BLaER1 (cell line): ENCODE measurements at regions not wholly inside any gene's neighbourhood (a gene's known extent, or its start where the extent isn't known, plus 50 kb on each side); places are given as distances from the start of the nearest gene placed in this dataset.

Experiments used
- H3K27ac ChIP-seq: shearing (Covaris generic); formaldehyde crosslinking; 2 replicates; pipeline ENCODE4 v1.8.1; 2022
- H3K27me3 ChIP-seq: shearing (Covaris generic); formaldehyde crosslinking; 2 replicates; pipeline ENCODE4 v1.8.1; 2022
- H3K36me3 ChIP-seq: shearing (Covaris generic); formaldehyde crosslinking; 2 replicates; pipeline ENCODE4 v1.8.1; 2022
- H3K4me1 ChIP-seq: shearing (Covaris generic); formaldehyde crosslinking; 2 replicates; pipeline ENCODE4 v1.8.1; 2022
- H3K4me2 ChIP-seq: shearing (Covaris generic); formaldehyde crosslinking; 2 replicates; pipeline ENCODE4 v1.8.1; 2022
- H3K4me3 ChIP-seq: shearing (Covaris generic); formaldehyde crosslinking; 2 replicates; pipeline ENCODE4 v1.8.1; 2022
- H3K9ac ChIP-seq: shearing (Covaris generic); formaldehyde crosslinking; 2 replicates; pipeline ENCODE4 v1.8.1; 2022
- H3K9me3 ChIP-seq: shearing (Covaris generic); formaldehyde crosslinking; 2 replicates; pipeline ENCODE4 v1.8.1; 2022
- H4K20me1 ChIP-seq: shearing (Covaris generic); formaldehyde crosslinking; 2 replicates; pipeline ENCODE4 v1.8.1; 2022
- Cebpa-rat ChIP-seq: shearing (Covaris generic); IDR thresholded peaks from 2 replicates; pipeline ENCODE4 v1.8.1; 2022

DNA sequence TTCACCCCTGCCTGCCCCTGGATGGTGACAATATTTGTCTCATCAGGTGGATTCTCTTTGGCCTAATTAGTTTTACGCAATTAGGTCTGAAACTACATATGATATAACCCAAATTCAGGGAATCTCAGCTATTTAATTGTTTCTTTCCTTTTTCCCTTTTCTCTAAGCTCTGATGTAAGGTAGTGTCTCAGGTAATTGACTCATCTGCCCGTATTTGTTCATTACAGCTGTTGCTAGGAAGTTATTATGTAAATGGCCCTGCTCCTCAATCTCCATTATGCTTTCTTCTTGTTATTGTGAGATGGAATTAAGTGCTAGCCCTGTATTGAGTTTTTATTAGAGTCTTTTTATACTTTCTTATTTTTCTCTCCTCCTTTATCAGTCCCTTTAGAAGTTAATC, 378.2 kb upstream of the ARID1B start:
- Histone ChIP-seq H4K20me1 (no peaks in the 10 kb centered on the region), H3K27ac (no peak overlapping the region), H3K27me3 (no peaks in the 10 kb centered on the region), H3K4me1 (peaks cover 23% of the 10 kb centered on the region), H3K9ac (no peak overlapping the region), H3K4me2 (no peak overlapping the region), H3K9me3 (no peaks in the 10 kb centered on the region), H3K4me3 (no peak overlapping the region), H3K36me3 (no peaks in the 10 kb centered on the region)
- no peak for TF ChIP-seq Cebpa-rat

DNA sequence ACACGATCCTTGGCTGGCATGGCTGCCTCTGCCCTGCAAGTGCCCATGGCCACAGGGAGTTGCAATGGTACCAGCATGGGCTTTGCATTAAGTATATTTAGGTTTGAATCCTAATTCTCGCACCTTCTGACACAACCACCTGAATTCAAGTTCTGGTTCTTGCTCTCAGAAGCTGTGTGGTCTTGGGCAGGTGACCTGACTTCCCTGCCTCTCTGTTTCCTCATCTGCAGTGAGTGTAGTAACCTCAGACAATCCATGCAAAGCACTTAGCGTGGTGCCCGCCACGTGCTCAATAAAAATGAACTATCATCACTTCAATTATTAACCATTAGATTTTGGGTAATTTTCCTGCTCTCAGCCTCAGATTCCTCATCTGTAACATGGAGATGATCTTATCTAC, 378.8 kb upstream of the ARID1B start:
- peaks cover 23% of the 10 kb centered on the region for H3K4me1 ChIP-seq
- H3K36me3 ChIP-seq, result no peaks in the 10 kb centered on the region
- H4K20me1 ChIP-seq, result no peaks in the 10 kb centered on the region
- no peak overlapping the region for H3K4me2 ChIP-seq
- H3K4me3 ChIP-seq, result no peak overlapping the region
- TF ChIP-seq Cebpa-rat, result no peak
- H3K27ac ChIP-seq, result no peak overlapping the region
- H3K9me3 ChIP-seq, result no peaks in the 10 kb centered on the region
- H3K27me3 ChIP-seq, result no peaks in the 10 kb centered on the region
- H3K9ac ChIP-seq, result no peak overlapping the region

DNA sequence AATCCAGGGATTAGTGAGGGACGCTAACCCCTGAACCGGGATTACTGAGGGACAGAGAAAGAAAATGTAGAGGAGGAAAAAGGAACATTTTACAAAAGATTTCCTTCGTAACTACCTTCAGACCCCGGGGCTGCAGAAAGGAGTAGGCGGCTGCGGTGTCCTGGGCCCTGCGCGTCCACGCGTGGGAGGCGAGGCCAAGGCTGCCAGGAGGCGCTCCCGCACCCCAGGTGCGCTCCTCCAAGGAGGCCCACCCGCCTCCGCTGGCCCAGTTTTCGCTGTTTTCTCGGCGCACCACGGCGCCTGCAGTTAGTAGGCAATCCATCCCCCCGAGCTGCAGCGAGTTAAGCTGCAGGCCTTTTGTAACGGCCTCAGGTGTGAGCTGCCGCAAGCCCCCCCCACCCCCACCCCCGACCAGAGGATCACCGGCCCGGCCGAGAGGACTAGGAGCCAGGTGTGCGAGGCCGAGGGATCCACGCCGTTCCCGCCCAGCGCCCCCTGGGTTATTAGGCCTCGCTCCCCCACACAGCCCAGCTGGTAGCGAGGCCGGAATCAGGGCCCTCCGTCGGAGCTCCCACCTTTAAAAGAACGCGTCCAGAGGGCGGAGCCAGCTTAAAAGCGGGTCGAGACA, 380.3 kb upstream of the ARID1B start:
- peak overlapping the region; percentile 75 for H3K4me2 ChIP-seq
- no peaks in the 10 kb centered on the region for H3K27me3 ChIP-seq
- no peaks in the 10 kb centered on the region for H4K20me1 ChIP-seq
- TF ChIP-seq Cebpa-rat, result no peak
- H3K9me3 ChIP-seq, result no peaks in the 10 kb centered on the region
- peaks cover 23% of the 10 kb centered on the region for H3K4me1 ChIP-seq
- H3K36me3 ChIP-seq, result no peaks in the 10 kb centered on the region
- no peak overlapping the region for H3K9ac ChIP-seq
- no peak overlapping the region for H3K27ac ChIP-seq
- H3K4me3 ChIP-seq, result no peak overlapping the region

DNA sequence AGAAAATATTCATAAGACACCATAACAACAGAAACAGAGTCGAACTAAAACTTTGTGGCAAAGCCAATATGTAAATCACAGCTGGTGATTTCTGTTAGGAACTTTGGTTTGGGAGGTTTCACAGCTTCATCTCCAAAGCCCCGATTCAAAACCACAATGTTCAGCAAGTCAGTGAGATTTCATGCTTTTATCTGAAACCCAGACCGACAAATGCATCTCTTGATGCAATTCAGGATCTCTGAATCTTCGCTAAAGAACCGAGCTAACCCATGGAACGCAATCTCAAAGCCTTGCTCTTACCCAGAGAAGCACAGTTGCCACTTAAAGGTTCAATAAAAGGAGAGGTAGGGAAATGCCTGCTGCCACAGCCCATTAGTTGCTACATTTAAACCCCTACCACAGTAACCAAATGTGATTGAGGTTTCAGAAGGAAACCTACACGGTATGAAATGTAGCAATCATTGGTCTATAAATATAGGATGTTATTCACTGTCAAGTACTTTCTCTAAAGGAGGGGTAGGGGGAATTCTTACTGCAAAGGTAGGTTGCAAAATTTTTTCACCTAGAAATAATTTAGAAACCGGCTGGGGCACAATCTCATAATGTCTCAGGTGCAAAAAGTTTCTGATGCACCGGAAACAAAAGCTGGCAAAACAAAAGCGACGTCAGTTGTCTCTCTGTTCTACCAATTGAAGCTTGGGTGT, 381.0 kb upstream of the ARID1B start:
- Histone ChIP-seq H3K4me2 (peak overlapping the region; percentile 75), H3K27me3 (no peaks in the 10 kb centered on the region), H3K36me3 (no peaks in the 10 kb centered on the region), H3K4me1 (peaks cover 25% of the 10 kb centered on the region), H3K27ac (no peak overlapping the region), H3K4me3 (no peak overlapping the region), H4K20me1 (no peaks in the 10 kb centered on the region), H3K9ac (no peak overlapping the region), H3K9me3 (no peaks in the 10 kb centered on the region)
- TF ChIP-seq Cebpa-rat, result no peak

DNA sequence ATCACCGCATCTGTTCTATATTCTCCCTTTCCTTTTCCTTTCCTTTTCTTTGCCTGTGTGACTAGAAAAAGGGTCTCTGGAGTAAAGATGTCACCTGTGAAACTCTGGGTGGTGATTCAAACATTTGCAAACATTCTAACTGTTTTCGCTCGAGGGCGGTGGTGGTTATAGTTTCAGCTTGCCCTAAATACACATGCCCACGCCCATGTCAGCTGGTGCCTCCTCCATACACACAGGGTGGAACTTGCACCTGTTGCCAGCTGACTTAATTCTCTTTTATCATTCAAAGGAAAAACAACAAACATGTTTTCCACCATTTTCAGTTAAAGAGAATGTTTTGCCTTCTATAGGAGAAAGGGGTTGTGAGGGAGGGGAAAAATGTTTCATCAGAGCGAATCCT, 381.9 kb upstream of the ARID1B start:
- no peak for TF ChIP-seq Cebpa-rat
- Histone ChIP-seq H4K20me1 (no peaks in the 10 kb centered on the region), H3K4me1 (peaks cover 29% of the 10 kb centered on the region), H3K9me3 (no peaks in the 10 kb centered on the region), H3K4me2 (peak overlapping the region; percentile 75), H3K9ac (no peak overlapping the region), H3K4me3 (no peak overlapping the region), H3K27ac (no peak overlapping the region), H3K27me3 (no peaks in the 10 kb centered on the region), H3K36me3 (no peaks in the 10 kb centered on the region)

DNA sequence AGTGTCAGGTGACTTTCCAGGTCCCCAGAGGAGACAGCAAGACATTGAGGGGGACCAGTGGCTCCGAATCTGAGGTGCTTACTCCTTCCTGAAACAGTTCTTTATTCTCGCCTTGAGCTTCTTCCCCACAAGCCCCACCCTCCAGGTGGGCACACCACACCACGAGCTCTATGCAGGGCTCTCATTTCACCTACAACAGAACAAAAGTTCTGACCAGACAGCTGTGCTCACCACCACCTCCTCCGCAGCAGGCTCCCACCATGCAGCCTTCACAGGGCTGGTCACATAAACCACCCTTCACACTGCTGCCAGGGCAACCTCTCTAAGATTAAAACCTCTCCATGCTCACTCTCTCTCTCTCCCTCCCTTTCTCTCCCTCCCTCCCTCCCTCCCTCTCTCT, 384.5 kb upstream of the ARID1B start:
- H3K9ac ChIP-seq, result no peak overlapping the region
- H3K4me3 ChIP-seq, result no peak overlapping the region
- no peak overlapping the region for H3K27ac ChIP-seq
- no peak overlapping the region for H3K4me2 ChIP-seq
- peaks cover 29% of the 10 kb centered on the region for H3K4me1 ChIP-seq
- H3K27me3 ChIP-seq, result no peaks in the 10 kb centered on the region
- no peak for TF ChIP-seq Cebpa-rat
- no peaks in the 10 kb centered on the region for H3K36me3 ChIP-seq
- no peaks in the 10 kb centered on the region for H4K20me1 ChIP-seq
- H3K9me3 ChIP-seq, result no peaks in the 10 kb centered on the region

DNA sequence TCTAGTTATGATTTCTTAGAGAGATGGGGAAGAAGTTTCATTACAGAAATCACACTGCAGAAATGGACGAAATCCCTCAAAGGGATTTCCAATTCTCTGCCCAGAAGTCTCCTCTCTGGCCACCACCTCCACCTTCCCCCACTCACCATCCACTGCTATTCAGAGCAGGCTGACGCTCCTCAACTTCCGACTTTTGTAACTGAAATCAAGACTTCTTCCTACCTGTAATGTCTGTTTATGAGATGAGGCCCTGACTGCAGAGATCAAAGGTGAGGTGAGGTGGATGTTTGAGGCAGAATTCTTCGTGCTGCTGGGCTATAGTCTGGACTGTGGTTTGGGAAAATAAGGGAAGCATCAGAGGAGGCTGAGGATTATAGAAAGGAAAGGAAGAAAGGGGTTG, 385.2 kb upstream of the ARID1B start:
- Histone ChIP-seq H3K4me2 (no peak overlapping the region), H3K36me3 (no peaks in the 10 kb centered on the region), H4K20me1 (no peaks in the 10 kb centered on the region), H3K27me3 (no peaks in the 10 kb centered on the region), H3K9me3 (no peaks in the 10 kb centered on the region), H3K27ac (no peak overlapping the region), H3K4me1 (peaks cover 29% of the 10 kb centered on the region), H3K4me3 (no peak overlapping the region), H3K9ac (no peak overlapping the region)
- TF ChIP-seq Cebpa-rat, result no peak

DNA sequence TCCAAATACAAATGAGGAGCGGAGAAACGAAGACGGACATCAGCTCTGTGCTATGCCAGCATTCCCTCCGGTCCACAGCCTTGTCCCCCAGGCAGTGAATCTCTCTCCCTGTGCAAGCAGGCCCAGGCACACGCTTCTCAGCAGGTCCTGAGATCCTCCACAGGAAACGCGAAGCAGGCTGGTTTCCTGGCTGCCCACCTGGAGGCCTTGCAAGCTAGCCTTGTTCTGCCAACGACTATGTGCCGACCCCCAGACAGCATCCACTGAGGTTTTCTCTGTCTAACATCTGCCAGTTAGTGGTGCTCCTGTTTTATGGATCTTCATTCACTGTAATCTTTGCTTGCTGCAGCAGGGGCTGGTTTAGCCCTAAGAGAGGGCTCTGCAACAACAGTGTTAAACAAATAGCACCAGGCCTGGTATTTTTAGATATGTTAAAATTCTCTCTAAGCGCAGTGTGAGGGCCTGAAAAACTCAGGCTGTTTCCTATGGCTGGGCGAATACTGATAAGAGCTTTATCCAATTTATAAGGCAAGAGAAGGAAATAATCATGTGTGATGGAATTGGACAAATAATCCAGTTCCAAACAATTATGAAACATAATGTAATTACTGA, 386.0 kb upstream of the ARID1B start:
- Histone ChIP-seq H3K36me3 (no peaks in the 10 kb centered on the region), H3K4me3 (no peak overlapping the region), H4K20me1 (no peaks in the 10 kb centered on the region), H3K27ac (no peak overlapping the region), H3K9ac (no peak overlapping the region), H3K4me1 (peaks cover 21% of the 10 kb centered on the region), H3K4me2 (peak overlapping the region; percentile 32), H3K9me3 (no peaks in the 10 kb centered on the region), H3K27me3 (no peaks in the 10 kb centered on the region)
- no peak for TF ChIP-seq Cebpa-rat

DNA sequence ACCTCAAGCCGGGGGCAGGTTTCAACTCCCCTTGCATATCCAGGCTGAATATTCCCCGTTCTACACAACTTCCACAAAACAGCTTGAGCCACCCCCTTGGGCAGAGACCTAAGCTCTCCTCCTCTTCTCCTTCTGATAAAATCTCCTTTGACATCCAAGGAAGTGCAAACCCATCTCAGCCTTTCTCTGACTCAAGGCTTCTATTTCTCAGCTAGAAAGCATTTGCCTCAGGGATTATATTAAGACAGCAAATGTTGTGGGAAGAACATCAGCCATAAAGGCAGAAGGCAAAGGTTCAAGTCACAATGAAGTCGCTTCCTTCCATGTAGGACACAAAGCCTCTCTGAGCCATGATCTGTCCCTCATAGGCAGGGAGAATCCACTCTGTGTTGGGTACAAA, 386.6 kb upstream of the ARID1B start:
- Histone ChIP-seq H3K27me3 (no peaks in the 10 kb centered on the region), H3K9me3 (no peaks in the 10 kb centered on the region), H3K27ac (no peak overlapping the region), H3K4me3 (no peak overlapping the region), H3K4me2 (no peak overlapping the region), H3K36me3 (no peaks in the 10 kb centered on the region), H3K9ac (no peak overlapping the region), H4K20me1 (no peaks in the 10 kb centered on the region), H3K4me1 (peaks cover 16% of the 10 kb centered on the region)
- no peak for TF ChIP-seq Cebpa-rat

DNA sequence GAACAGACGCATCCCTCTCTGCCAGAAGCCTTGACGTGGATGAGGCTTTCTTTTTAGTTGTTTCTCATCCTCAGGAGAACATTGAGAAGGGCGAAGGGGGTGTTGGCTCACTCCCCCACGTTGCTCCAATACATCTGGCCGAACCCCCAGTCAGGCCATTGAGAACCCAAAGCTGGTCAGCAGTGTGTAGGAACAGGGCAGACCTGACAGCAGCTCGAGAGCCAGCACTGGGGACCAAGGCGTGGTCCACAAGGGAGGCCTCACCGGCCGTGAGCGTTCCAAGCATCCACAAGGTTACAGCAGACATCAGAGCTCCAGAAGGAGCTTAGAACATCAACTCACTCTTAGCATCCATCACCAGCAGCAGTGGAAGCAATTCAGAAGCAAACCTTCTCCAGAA, 387.9 kb upstream of the ARID1B start:
- Histone ChIP-seq H3K4me3 (no peak overlapping the region), H3K27me3 (no peaks in the 10 kb centered on the region), H3K9me3 (no peaks in the 10 kb centered on the region), H3K36me3 (no peaks in the 10 kb centered on the region), H3K27ac (no peak overlapping the region), H3K4me1 (0 out of 2 replicates have a peak, but pooled peaks cover 6% of the 10 kb centered on the region), H3K9ac (no peak overlapping the region), H3K4me2 (no peak overlapping the region), H4K20me1 (no peaks in the 10 kb centered on the region)
- TF ChIP-seq Cebpa-rat, result no peak
